ENCODE measurements at regions not wholly inside any gene's neighbourhood (a gene's known extent, or its start where the extent isn't known, plus 50 kb on each side); places are given as distances from the start of the nearest gene placed in this dataset.
"Not testable (repeated sequence)": the region's sequence is repeated elsewhere in the genome, so short reads cannot be mapped to it uniquely, and the experiment has no call there.

GRCh38 chr22:49694462-49695260, 133.0 kb downstream of the BRD1 start:
- DNase-seq, result no peak

GRCh38 chr22:49693848-49694247, 133.8 kb downstream of the BRD1 start:
- no peak for DNase-seq

- no peak for DNase-seq
These were observed 134.3 kb downstream of the BRD1 start for GRCh38 chr22:49693416-49693815.

- DNase-seq, result no peak
These were observed 135.0 kb downstream of the BRD1 start for GRCh38 chr22:49692499-49693225.

- no peak for DNase-seq
These were observed 136.4 kb downstream of the BRD1 start for GRCh38 chr22:49691256-49691655.

GRCh38 chr22:49690454-49690853, 137.2 kb downstream of the BRD1 start:
- DNase-seq, result no peak

GRCh38 chr22:49689858-49690257, 137.8 kb downstream of the BRD1 start:
- DNase-seq, result no peak

GRCh38 chr22:49689255-49689770, 138.4 kb downstream of the BRD1 start:
- DNase-seq, result no peak

- DNase-seq, result no peak
These were observed 139.0 kb downstream of the BRD1 start for GRCh38 chr22:49688516-49689254.

- no peak for DNase-seq
These were observed 139.7 kb downstream of the BRD1 start for GRCh38 chr22:49687786-49688515.

GRCh38 chr22:49687333-49687732, 140.3 kb downstream of the BRD1 start:
- no peak for DNase-seq

GRCh38 chr22:49686495-49687219, 141.0 kb downstream of the BRD1 start:
- no peak for DNase-seq

GRCh38 chr22:49685686-49686085, 142.0 kb downstream of the BRD1 start:
- no peak for DNase-seq

- DNase-seq, result no peak
These were observed 142.6 kb downstream of the BRD1 start for GRCh38 chr22:49685116-49685515.

GRCh38 chr22:49683032-49683431, 144.6 kb downstream of the BRD1 start:
- DNase-seq, result no peak

GRCh38 chr22:49680819-49681218, 146.9 kb downstream of the BRD1 start:
- not testable (repeated sequence) for DNase-seq

- DNase-seq, result no peak
These were observed 148.9 kb downstream of the BRD1 start for GRCh38 chr22:49678842-49679170.

GRCh38 chr22:49678137-49678841, 149.4 kb downstream of the BRD1 start:
- no peak for DNase-seq

GRCh38 chr22:49677495-49677889, 150.2 kb downstream of the BRD1 start:
- DNase-seq, result no peak

- no peak for DNase-seq
These were observed 150.7 kb downstream of the BRD1 start for GRCh38 chr22:49676783-49677494.

- DNase-seq, result no peak
These were observed 151.4 kb downstream of the BRD1 start for GRCh38 chr22:49676230-49676629.

Data from femur (tissue), 1 donor.